ENCODE measurements at regions not wholly inside any gene's neighbourhood (a gene's known extent, or its start where the extent isn't known, plus 50 kb on each side); places are given as distances from the start of the nearest gene placed in this dataset.

GRCh38 chr5:156004754-156005153, 322.2 kb upstream of the SGCD start:
- intact Hi-C loops (cut with DNase I; ENCODE audit: low total_unique reads) = no loop called here

GRCh38 chr5:156006026-156006647, 320.8 kb upstream of the SGCD start:
- intact Hi-C loops (cut with DNase I; ENCODE audit: low total_unique reads) = no loop called here
- Histone ChIP-seq H3K36me3 (no peaks in the 10 kb centered on the region), H3K4me3 (no peak overlapping the region), H3K27ac (no peak overlapping the region), H3K9me3 (no peaks in the 10 kb centered on the region), H3K27me3 (replicated peaks in 1 of 7) (no peaks in the 10 kb centered on the region), H3K4me1 (no peaks in the 10 kb centered on the region)
- no peak for DNase-seq
- TF ChIP-seq POLR2A (IDR thresholded peaks at IDR 0.05) = no peak
- TF ChIP-seq CTCF (IDR thresholded peaks at IDR 0.05 in 8 of 11, conservative IDR thresholded peaks at IDR 0.05 in 3 of 11) = no peak
- no peak for TF ChIP-seq POLR2AphosphoS5 (IDR thresholded peaks at IDR 0.05)
- WGBS, 5 donors = 71 to 76% (median 74%) methylated on average over 6 of the region's 6 CpGs

More at GRCh38 chr5:156004754-156005153, 322.2 kb upstream of the SGCD start:
- Histone ChIP-seq H3K27me3 (replicated peaks in 1 of 7) (no peaks in the 10 kb centered on the region), H3K9me3 (no peaks in the 10 kb centered on the region), H3K4me1 (no peaks in the 10 kb centered on the region), H3K36me3 (no peaks in the 10 kb centered on the region), H3K27ac (no peak overlapping the region), H3K4me3 (no peak overlapping the region)
- TF ChIP-seq POLR2AphosphoS5 (IDR thresholded peaks at IDR 0.05) (no peak), CTCF (IDR thresholded peaks at IDR 0.05 in 8 of 11, conservative IDR thresholded peaks at IDR 0.05 in 3 of 11) (no peak), POLR2A (IDR thresholded peaks at IDR 0.05) (no peak)
- DNase-seq = no peak
- 80 to 85% (median 84%) methylated on average over 6 of the region's 6 CpGs for WGBS, 5 donors

GRCh38 chr5:156008844-156009243, 318.1 kb upstream of the SGCD start:
- no peak for DNase-seq
- Histone ChIP-seq H3K4me1 (no peaks in the 10 kb centered on the region), H3K27me3 (replicated peaks in 1 of 7) (no peaks in the 10 kb centered on the region), H3K4me3 (no peak overlapping the region), H3K9me3 (no peaks in the 10 kb centered on the region), H3K36me3 (no peaks in the 10 kb centered on the region), H3K27ac (no peak overlapping the region)
- 75 to 100% (median 87%) methylated on average over 1 of the region's 1 CpG for WGBS, 5 donors
- intact Hi-C loops (cut with DNase I; ENCODE audit: low total_unique reads) = no loop called here
- TF ChIP-seq POLR2AphosphoS5 (IDR thresholded peaks at IDR 0.05) = no peak
- TF ChIP-seq CTCF (IDR thresholded peaks at IDR 0.05 in 8 of 11, conservative IDR thresholded peaks at IDR 0.05 in 3 of 11) = no peak
- no peak for TF ChIP-seq POLR2A (IDR thresholded peaks at IDR 0.05)

GRCh38 chr5:156009583-156009982, 317.4 kb upstream of the SGCD start:
- Histone ChIP-seq H3K27ac (no peak overlapping the region), H3K4me3 (no peak overlapping the region), H3K36me3 (no peaks in the 10 kb centered on the region), H3K27me3 (replicated peaks in 1 of 7) (no peaks in the 10 kb centered on the region), H3K4me1 (no peaks in the 10 kb centered on the region), H3K9me3 (no peaks in the 10 kb centered on the region)
- intact Hi-C loops (cut with DNase I; ENCODE audit: low total_unique reads) = no loop called here
- DNase-seq = no peak
- TF ChIP-seq POLR2A (IDR thresholded peaks at IDR 0.05) (no peak), CTCF (IDR thresholded peaks at IDR 0.05 in 8 of 11, conservative IDR thresholded peaks at IDR 0.05 in 3 of 11) (no peak), POLR2AphosphoS5 (IDR thresholded peaks at IDR 0.05) (no peak)
- WGBS, 5 donors = 75 to 87% (median 78%) methylated on average over 5 of the region's 5 CpGs

All from spleen (tissue), 11 donors.